Lower leg skin (tissue), 3 donors: ENCODE measurements at regions not wholly inside any gene's neighbourhood (a gene's known extent, or its start where the extent isn't known, plus 50 kb on each side); places are given as distances from the start of the nearest gene placed in this dataset.

Source experiments
- CTCF ChIP-seq, 3 donors: fragments of 450-650 bp; IDR thresholded peaks; one replicate each; pipeline ENCODE4 v1.5.1; 2016; ENCODE audit warnings: antibody characterized with exemption in 3 of 3, mild to moderate bottlenecking in 3 of 3, moderate library complexity in 2 of 3
- POLR2A ChIP-seq, 2 donors: fragments of 450-650 bp; IDR thresholded peaks; one replicate each; pipeline ENCODE4 v1.6.1; 2016 to 2017; ENCODE audit warnings: antibody characterized with exemption in 2 of 2, mild to moderate bottlenecking in 1 of 2, moderate library complexity in 1 of 2

- TF ChIP-seq CTCF (IDR thresholded peaks at IDR 0.05) (no peak), POLR2A (IDR thresholded peaks at IDR 0.05) (no peak)
Observed at GRCh38 chr17:72419866-72420774, 299.3 kb downstream of the SOX9 start.
